Keratinocyte (primary cell): ENCODE measurements at regions not wholly inside any gene's neighbourhood (a gene's known extent, or its start where the extent isn't known, plus 50 kb on each side); places are given as distances from the start of the nearest gene placed in this dataset.

Source experiments
- EZH2 ChIP-seq: IDR thresholded peaks from one replicate; pipeline ENCODE4 v1.6.1; 2012; ENCODE audit warnings: inconsistent platforms, mild to moderate bottlenecking, low read length, moderate library complexity
- TF ChIP-seq, protein P1 (sequence below), 3 experiments: IDR thresholded peaks in 1 of 3; conservative IDR thresholded peaks in 1 of 3; optimal IDR thresholded peaks in 1 of 3; 2 replicates in 2 of 3; 3 replicates in 1 of 3; pipeline versions ENCODE3 to v1.5.1; 2011; ENCODE audit warnings: low read length in 3 of 3, mild to moderate bottlenecking in 3 of 3, moderate library complexity in 2 of 3, control low read depth in 1 of 3, inconsistent platforms in 1 of 3; ENCODE audit not compliant: insufficient read depth in 2 of 3; ENCODE audit errors: extremely low read depth in 1 of 3

DNA sequence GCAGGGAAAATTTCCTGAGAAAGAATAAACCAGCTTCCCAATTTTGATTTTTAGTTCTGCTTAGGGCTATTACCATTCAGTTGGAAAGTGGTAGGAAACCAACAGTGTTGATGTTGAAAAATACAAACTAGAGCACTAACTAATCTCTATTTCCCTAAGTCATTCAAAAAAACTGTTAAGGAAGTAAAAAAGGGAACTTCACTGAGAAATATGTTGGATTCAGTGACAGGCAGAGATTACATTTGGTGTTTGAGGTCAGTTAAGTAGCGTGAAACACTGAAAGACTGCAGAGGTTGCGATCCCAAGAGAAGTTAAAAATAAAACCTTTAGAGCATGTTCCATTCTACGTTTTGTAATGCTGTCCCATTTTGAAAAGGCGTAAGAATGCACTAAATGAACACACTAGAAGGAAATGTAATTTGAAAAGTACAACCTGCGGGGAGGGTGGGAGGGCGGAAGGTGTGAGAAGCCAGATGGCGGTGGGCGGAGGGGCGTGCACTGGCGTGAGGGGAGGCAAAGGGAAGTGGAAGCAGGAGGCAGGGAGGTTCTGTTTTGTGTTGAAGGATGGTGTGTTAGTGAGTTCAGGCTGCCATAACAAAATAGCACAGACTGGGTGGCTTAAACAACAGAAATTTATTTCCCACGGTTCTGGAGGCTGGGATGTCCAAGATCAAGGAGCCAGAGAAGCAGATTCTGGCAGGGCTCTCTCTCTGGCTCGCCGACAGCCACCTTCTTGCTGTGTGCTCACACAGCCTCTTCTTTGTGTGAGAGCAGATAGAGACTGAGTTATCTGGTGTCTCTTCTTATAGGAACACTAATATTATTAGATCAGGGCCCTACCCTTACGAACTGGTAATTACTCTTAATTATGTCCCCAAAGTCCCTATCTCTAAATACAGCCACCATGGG is 94.3 kb upstream of the KCTD1 start:
- TF ChIP-seq, protein P1, sequence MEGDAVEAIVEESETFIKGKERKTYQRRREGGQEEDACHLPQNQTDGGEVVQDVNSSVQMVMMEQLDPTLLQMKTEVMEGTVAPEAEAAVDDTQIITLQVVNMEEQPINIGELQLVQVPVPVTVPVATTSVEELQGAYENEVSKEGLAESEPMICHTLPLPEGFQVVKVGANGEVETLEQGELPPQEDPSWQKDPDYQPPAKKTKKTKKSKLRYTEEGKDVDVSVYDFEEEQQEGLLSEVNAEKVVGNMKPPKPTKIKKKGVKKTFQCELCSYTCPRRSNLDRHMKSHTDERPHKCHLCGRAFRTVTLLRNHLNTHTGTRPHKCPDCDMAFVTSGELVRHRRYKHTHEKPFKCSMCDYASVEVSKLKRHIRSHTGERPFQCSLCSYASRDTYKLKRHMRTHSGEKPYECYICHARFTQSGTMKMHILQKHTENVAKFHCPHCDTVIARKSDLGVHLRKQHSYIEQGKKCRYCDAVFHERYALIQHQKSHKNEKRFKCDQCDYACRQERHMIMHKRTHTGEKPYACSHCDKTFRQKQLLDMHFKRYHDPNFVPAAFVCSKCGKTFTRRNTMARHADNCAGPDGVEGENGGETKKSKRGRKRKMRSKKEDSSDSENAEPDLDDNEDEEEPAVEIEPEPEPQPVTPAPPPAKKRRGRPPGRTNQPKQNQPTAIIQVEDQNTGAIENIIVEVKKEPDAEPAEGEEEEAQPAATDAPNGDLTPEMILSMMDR (optimal IDR thresholded peaks at IDR 0.05 in 1 of 3, IDR thresholded peaks at IDR 0.05 in 1 of 3, conservative IDR thresholded peaks at IDR 0.05 in 1 of 3; ENCODE audit: extremely low read depth in 1 of 3, insufficient read depth in 2 of 3, low read length in 3 of 3), result no peak
- TF ChIP-seq EZH2, result no peak
